IMR-90 (cell line): ENCODE measurements at regions not wholly inside any gene's neighbourhood (a gene's known extent, or its start where the extent isn't known, plus 50 kb on each side); places are given as distances from the start of the nearest gene placed in this dataset.

Source experiments
- ATAC-seq: fragments of 200-7000 bp; cut with Tn5 transposase; 2 replicates; pipeline ENCODE4 v1.9.1; 2020; ENCODE audit warnings: low read depth, mild to moderate bottlenecking, moderate library complexity
- BruUV-seq: library from RNA; stranded (reverse); fragments of 400-500 nt; replicated peaks from 2 replicates; lab custom pipeline; 2021; lab: Mats Ljungman, UMichigan
- CTCF ChIA-PET: fragments of 300-600 bp; formaldehyde crosslinking; extraction: SDS; loops from one replicate; lab custom pipeline; 2021; ENCODE audit warnings: antibody characterized with exemption; lab: Yijun Ruan, JAX
- POLR2A ChIA-PET: fragments of 300-600 bp; sonication (Branson Sonifier 250); formaldehyde crosslinking; loops from one replicate; lab custom pipeline; 2022; ENCODE audit warnings: antibody characterized with exemption; ENCODE audit not compliant: unreplicated experiment; lab: Charles Lee
- DNase-seq: peaks from one replicate; pipeline ENCODE4 v3.0.0; 2013
- H2AFZ ChIP-seq: replicated peaks from 2 replicates; pipeline ENCODE3; 2013; ENCODE audit warnings: low read length, mild to moderate bottlenecking; ENCODE audit not compliant: poor library complexity
- H2AK5ac ChIP-seq: 2 replicates; pipeline ENCODE4 v1.6.1; 2013; ENCODE audit warnings: low read depth, low read length, inconsistent platforms
- H2AK9ac ChIP-seq: replicated peaks from 2 replicates; pipeline ENCODE3; 2013; ENCODE audit warnings: mild to moderate bottlenecking, low read depth, low read length, moderate library complexity; ENCODE audit not compliant: poor library complexity
- H2BK120ac ChIP-seq: 2 replicates; pipeline ENCODE4 v1.6.1; 2013; ENCODE audit warnings: low read depth, low read length, inconsistent platforms
- H2BK15ac ChIP-seq: 3 replicates; pipeline ENCODE4 v1.6.1; 2013; ENCODE audit warnings: low read depth, low read length, inconsistent platforms
- H2BK20ac ChIP-seq: 2 replicates; pipeline ENCODE4 v1.6.1; 2013; ENCODE audit warnings: low read depth, mild to moderate bottlenecking, inconsistent platforms, low read length, moderate library complexity
- H2BK5ac ChIP-seq: 2 replicates; pipeline ENCODE4 v1.6.1; 2013; ENCODE audit warnings: mild to moderate bottlenecking, low read depth, low read length, inconsistent platforms; ENCODE audit not compliant: poor library complexity, severe bottlenecking
- H3K14ac ChIP-seq: replicated peaks from 2 replicates; pipeline ENCODE4 v1.6.1; 2013; ENCODE audit warnings: low read depth, low read length, inconsistent platforms
- H3K18ac ChIP-seq: 2 replicates; pipeline ENCODE4 v1.6.1; 2013; ENCODE audit warnings: low read depth, low read length, control low read depth
- H3K23ac ChIP-seq: 2 replicates; pipeline ENCODE4 v1.6.1; 2013; ENCODE audit warnings: low read depth, low read length, inconsistent platforms
- H3K27ac ChIP-seq: 2 replicates; pipeline ENCODE4 v1.5.1; 2013; ENCODE audit warnings: mild to moderate bottlenecking, control low read depth, low read length; ENCODE audit not compliant: insufficient read depth
- H3K27me3 ChIP-seq: 2 replicates; pipeline ENCODE4 v1.6.1; 2013; ENCODE audit warnings: low read length; ENCODE audit not compliant: control insufficient read depth, insufficient read depth
- H3K36me3 ChIP-seq: 2 replicates; pipeline ENCODE4 v1.6.1; 2013; ENCODE audit warnings: low read length, mixed read lengths; ENCODE audit not compliant: control insufficient read depth, insufficient read depth
- H3K4ac ChIP-seq: 2 replicates; pipeline ENCODE4 v1.6.1; 2013; ENCODE audit warnings: low read depth, low read length, inconsistent platforms
- H3K4me1 ChIP-seq: 2 replicates; pipeline ENCODE4 v1.6.1; 2013; ENCODE audit warnings: low read length, mixed read lengths; ENCODE audit not compliant: control insufficient read depth, insufficient read depth
- H3K4me2 ChIP-seq: 2 replicates; pipeline ENCODE4 v1.6.1; 2013; ENCODE audit warnings: low read depth, mild to moderate bottlenecking, control low read depth, low read length, moderate library complexity
- H3K4me3 ChIP-seq: 2 replicates; pipeline ENCODE4 v1.5.1; 2013; ENCODE audit warnings: low read depth, mild to moderate bottlenecking, control low read depth, low read length, moderate library complexity; ENCODE audit not compliant: insufficient read depth
- H3K56ac ChIP-seq: 2 replicates; pipeline ENCODE4 v1.6.1; 2013; ENCODE audit warnings: low read length, inconsistent platforms; ENCODE audit not compliant: insufficient read depth; ENCODE audit errors: extremely low read depth
- H3K79me1 ChIP-seq, 2 experiments: 2 replicates each; pipeline ENCODE4 v1.6.1; 2013; ENCODE audit warnings: low read length in 2 of 2, inconsistent platforms in 1 of 2, low read depth in 1 of 2
- H3K9ac ChIP-seq: 2 replicates; pipeline ENCODE4 v1.6.1; 2013; ENCODE audit warnings: low read depth, low read length, control low read depth
- H3K9me1 ChIP-seq: 2 replicates; pipeline ENCODE4 v1.6.1; 2013; ENCODE audit warnings: low read length, inconsistent platforms; ENCODE audit not compliant: insufficient read depth
- H3K9me3 ChIP-seq: 2 replicates; pipeline ENCODE4 v1.6.1; 2013; ENCODE audit warnings: low read length; ENCODE audit not compliant: control insufficient read depth, insufficient read depth
- H4K20me1 ChIP-seq: 2 replicates; pipeline ENCODE4 v1.6.1; 2013; ENCODE audit warnings: low read length, inconsistent platforms; ENCODE audit not compliant: insufficient read depth
- H4K5ac ChIP-seq: 2 replicates; pipeline ENCODE4 v1.6.1; 2013; ENCODE audit warnings: mild to moderate bottlenecking, low read depth, low read length, control low read depth
- H4K8ac ChIP-seq, 2 experiments: 2 replicates each; pipeline ENCODE4 v1.6.1; 2013; ENCODE audit warnings: low read depth in 2 of 2, low read length in 2 of 2, control low read depth in 1 of 2, inconsistent platforms in 1 of 2
- H4K91ac ChIP-seq: 2 replicates; pipeline ENCODE4 v1.6.1; 2013; ENCODE audit warnings: low read depth, low read length, inconsistent platforms; ENCODE audit not compliant: insufficient read depth
- CEBPB ChIP-seq: IDR thresholded peaks from 2 replicates; pipeline ENCODE4 v1.6.1; 2012; ENCODE audit warnings: low read depth, low read length, improper control_type of control experiment
- FOS ChIP-seq: fragments of 150-350 bp; IDR thresholded peaks from 2 replicates; pipeline ENCODE4 v1.6.1; 2016; ENCODE audit warnings: low read depth, low read length
- MXI1 ChIP-seq: IDR thresholded peaks from 2 replicates; pipeline ENCODE4 v1.6.1; 2012; ENCODE audit warnings: low read depth, mild to moderate bottlenecking, low read length, moderate library complexity, borderline replicate concordance
- NFE2L2 ChIP-seq: fragments of 150-350 bp; IDR thresholded peaks from 2 replicates; pipeline ENCODE4 v1.6.1; 2016; ENCODE audit warnings: low read depth, mild to moderate bottlenecking, low read length
- POLR2A ChIP-seq: IDR thresholded peaks from 2 replicates; pipeline ENCODE4 v1.6.1; 2012; ENCODE audit warnings: mild to moderate bottlenecking, low read depth, low read length
- RAD21 ChIP-seq: IDR thresholded peaks from 2 replicates; pipeline ENCODE4 v1.6.1; 2012; ENCODE audit warnings: low read length, improper control_type of control experiment
- RCOR1 ChIP-seq: IDR thresholded peaks from 2 replicates; pipeline ENCODE4 v1.6.1; 2012; ENCODE audit warnings: mild to moderate bottlenecking, low read length, improper control_type of control experiment; ENCODE audit not compliant: insufficient replicate concordance
- RFX5 ChIP-seq: IDR thresholded peaks from 2 replicates; pipeline ENCODE4 v1.8.0; 2012; ENCODE audit warnings: low read depth, mild to moderate bottlenecking, low read length, moderate library complexity
- WGBS, 2 experiments: methylation state at CpG; one replicate each; pipeline versions ENCODE4 v1.1.5 to v1.1.7; 2013; ENCODE audit warnings: missing lambda C conversion rate in 2 of 2; ENCODE audit not compliant: insufficient read length in 1 of 2; ENCODE audit errors: extremely low coverage in 2 of 2; 5-methylcytosine and 5-hydroxymethylcytosine counted together
- dilution Hi-C: fragments of 300-500 bp; cut with HindIII; formaldehyde crosslinking; loops from one replicate; pipeline ENCODE4 v1.14.3; 2018; ENCODE audit warnings: low sequenced_read_pairs; ENCODE audit not compliant: unreplicated experiment
- in situ Hi-C: fragments of 300-500 bp; cut with MboI; formaldehyde crosslinking; loops from 3 replicates; pipeline ENCODE4 v1.14.3; 2019; ENCODE audit warnings: low sequenced_read_pairs, inconsistent platforms, mixed read lengths
- intact Hi-C: fragments of 100-400 bp; cut with micrococcal nuclease; formaldehyde crosslinking; loops from 2 replicates; pipeline ENCODE4 v1.10.0; 2022
- TF ChIP-seq, protein P1 (sequence below): fragments of 150-350 bp; IDR thresholded peaks from 2 replicates; pipeline ENCODE4 v1.6.1; 2017; ENCODE audit warnings: mild to moderate bottlenecking, antibody characterized with exemption, low read length, low read depth

DNA sequence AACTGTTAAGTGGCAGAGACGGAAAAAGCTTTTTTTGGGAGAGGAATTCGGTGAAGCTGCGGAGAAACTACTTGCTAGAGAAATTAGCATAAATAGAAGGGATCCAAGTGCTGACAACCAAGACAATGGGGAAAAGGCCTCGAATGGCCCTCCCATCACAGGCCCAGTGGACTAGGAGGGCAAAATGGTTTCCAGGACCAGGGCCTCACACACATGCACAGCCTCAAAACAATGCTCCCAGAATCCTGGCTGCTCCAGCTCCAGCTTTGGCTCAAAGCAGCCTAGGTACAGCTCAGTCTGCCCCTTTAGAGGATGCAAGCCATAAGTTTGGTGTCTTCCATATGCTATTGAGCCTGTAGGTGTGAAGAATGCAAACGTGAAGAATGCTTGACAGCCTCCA is 388.2 kb downstream of the OTOL1 start:
- TF ChIP-seq, protein P1, sequence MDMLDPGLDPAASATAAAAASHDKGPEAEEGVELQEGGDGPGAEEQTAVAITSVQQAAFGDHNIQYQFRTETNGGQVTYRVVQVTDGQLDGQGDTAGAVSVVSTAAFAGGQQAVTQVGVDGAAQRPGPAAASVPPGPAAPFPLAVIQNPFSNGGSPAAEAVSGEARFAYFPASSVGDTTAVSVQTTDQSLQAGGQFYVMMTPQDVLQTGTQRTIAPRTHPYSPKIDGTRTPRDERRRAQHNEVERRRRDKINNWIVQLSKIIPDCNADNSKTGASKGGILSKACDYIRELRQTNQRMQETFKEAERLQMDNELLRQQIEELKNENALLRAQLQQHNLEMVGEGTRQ, result no peak
- TF ChIP-seq RFX5, result no peak
- no peak for TF ChIP-seq MXI1
- TF ChIP-seq CEBPB, result no peak
- no peak for TF ChIP-seq RCOR1
- no peak for TF ChIP-seq FOS
- no peak for TF ChIP-seq POLR2A
- TF ChIP-seq NFE2L2, result no peak
- TF ChIP-seq RAD21, result no peak
- H4K91ac ChIP-seq, result no peak overlapping the region
- 80 to 100% methylated on average over 1 to 4 of the region's 5 CpGs for WGBS, 2 experiments
- H2BK15ac ChIP-seq, result no peak overlapping the region
- no peak overlapping the region for H3K23ac ChIP-seq
- H2AK9ac ChIP-seq, result no peak overlapping the region
- no peak overlapping the region for H3K56ac ChIP-seq
- H3K14ac ChIP-seq, result no peak overlapping the region
- no peak overlapping the region for H3K18ac ChIP-seq
- H3K9ac ChIP-seq, result no peak overlapping the region
- ChIA-PET CTCF (no interaction called here), POLR2A (no interaction called here)
- H2BK5ac ChIP-seq, result no peak overlapping the region
- H2BK20ac ChIP-seq, result no peak overlapping the region
- no peak overlapping the region for H3K4ac ChIP-seq
- DNase-seq (no peak), ATAC-seq (no peak)
- H3K79me1 ChIP-seq, result no peaks in the 10 kb centered on the region
- no peak overlapping the region for H2AFZ ChIP-seq
- intact Hi-C loops (no loop called here), in situ Hi-C loops (no loop called here), dilution Hi-C loops (no loop called here)
- no peak overlapping the region for H2AK5ac ChIP-seq
- no peaks in the 10 kb centered on the region for H3K9me1 ChIP-seq
- H4K5ac ChIP-seq, result no peak overlapping the region
- H3K9me3 ChIP-seq, result peaks cover 6% of the 10 kb centered on the region
- no peak overlapping the region for H3K4me2 ChIP-seq
- no peaks in the 10 kb centered on the region for H3K27me3 ChIP-seq
- no peaks in the 10 kb centered on the region for H3K4me1 ChIP-seq
- no TSS peak for BruUV-seq
- H3K4me3 ChIP-seq, result no peak overlapping the region
- H4K20me1 ChIP-seq, result no peaks in the 10 kb centered on the region
- no peaks in the 10 kb centered on the region for H3K36me3 ChIP-seq
- no peak overlapping the region for H4K8ac ChIP-seq
- no peak overlapping the region for H3K27ac ChIP-seq
- H2BK120ac ChIP-seq, result no peak overlapping the region
